ENCODE measurements at regions not wholly inside any gene's neighbourhood (a gene's known extent, or its start where the extent isn't known, plus 50 kb on each side); places are given as distances from the start of the nearest gene placed in this dataset.

- TF ChIP-seq CTCF (IDR thresholded peaks at IDR 0.05; ENCODE audit: low read depth, low read length) = no peak
Measured at GRCh38 chr4:153963216-153963615, 174.3 kb upstream of the SFRP2 start.

GRCh38 chr4:153962311-153963039, 173.6 kb upstream of the SFRP2 start:
- no peak overlapping the region for H3K4me3 ChIP-seq (ENCODE audit: low read depth, low read length)
- H3K27me3 ChIP-seq (ENCODE audit: insufficient read depth, low read depth, severe bottlenecking) = no peaks in the 10 kb centered on the region
- no peaks in the 10 kb centered on the region for H3K36me3 ChIP-seq
- no peak for TF ChIP-seq CTCF (IDR thresholded peaks at IDR 0.05; ENCODE audit: low read depth, low read length)
- peaks cover 7% of the 10 kb centered on the region for H3K9me3 ChIP-seq (ENCODE audit: severe bottlenecking)
- no peak for DNase-seq
- H3K27ac ChIP-seq = no peak overlapping the region

More at GRCh38 chr4:153963216-153963615, 174.3 kb upstream of the SFRP2 start:
- no peak for DNase-seq
- H3K27me3 ChIP-seq (ENCODE audit: insufficient read depth, low read depth, severe bottlenecking) = no peaks in the 10 kb centered on the region
- H3K4me3 ChIP-seq (ENCODE audit: low read depth, low read length) = no peak overlapping the region
- no peaks in the 10 kb centered on the region for H3K36me3 ChIP-seq
- H3K9me3 ChIP-seq (ENCODE audit: severe bottlenecking) = peaks cover 3% of the 10 kb centered on the region
- no peak overlapping the region for H3K27ac ChIP-seq

- H3K27me3 ChIP-seq (ENCODE audit: insufficient read depth, low read depth, severe bottlenecking) = no peaks in the 10 kb centered on the region
- H3K36me3 ChIP-seq = no peaks in the 10 kb centered on the region
- DNase-seq = no peak
- no peak overlapping the region for H3K4me3 ChIP-seq (ENCODE audit: low read depth, low read length)
- no peak overlapping the region for H3K27ac ChIP-seq
- TF ChIP-seq CTCF (IDR thresholded peaks at IDR 0.05; ENCODE audit: low read depth, low read length) = no peak
- H3K9me3 ChIP-seq (ENCODE audit: severe bottlenecking) = peaks cover 10% of the 10 kb centered on the region
Measured at GRCh38 chr4:153955327-153955726, 166.4 kb upstream of the SFRP2 start.

- Histone ChIP-seq H3K36me3 (no peaks in the 10 kb centered on the region), H3K9me3 (ENCODE audit: severe bottlenecking) (peaks cover 10% of the 10 kb centered on the region), H3K27ac (no peak overlapping the region), H3K4me3 (ENCODE audit: low read depth, low read length) (no peak overlapping the region), H3K27me3 (ENCODE audit: insufficient read depth, low read depth, severe bottlenecking) (no peaks in the 10 kb centered on the region)
- DNase-seq = no peak
- TF ChIP-seq CTCF (IDR thresholded peaks at IDR 0.05; ENCODE audit: low read depth, low read length) = no peak
Measured at GRCh38 chr4:153954654-153955053, 165.8 kb upstream of the SFRP2 start.

- Histone ChIP-seq H3K27ac (no peak overlapping the region), H3K4me3 (ENCODE audit: low read depth, low read length) (no peak overlapping the region), H3K9me3 (ENCODE audit: severe bottlenecking) (peaks cover 4% of the 10 kb centered on the region), H3K27me3 (ENCODE audit: insufficient read depth, low read depth, severe bottlenecking) (no peaks in the 10 kb centered on the region), H3K36me3 (no peaks in the 10 kb centered on the region)
- TF ChIP-seq CTCF (IDR thresholded peaks at IDR 0.05; ENCODE audit: low read depth, low read length) = no peak
- DNase-seq = no peak
Measured at GRCh38 chr4:153950100-153950979, 161.5 kb upstream of the SFRP2 start.

Measured in WERI-Rb-1 (cell line).